Esophagus squamous epithelium (tissue), 4 donors: ENCODE measurements at regions not wholly inside any gene's neighbourhood (a gene's known extent, or its start where the extent isn't known, plus 50 kb on each side); places are given as distances from the start of the nearest gene placed in this dataset.

Source experiments
- POLR2A ChIP-seq, 4 donors: fragments of 450-650 bp; IDR thresholded peaks; one replicate each; pipeline ENCODE4 v1.6.1; 2017; ENCODE audit warnings: antibody characterized with exemption in 4 of 4, mild to moderate bottlenecking in 4 of 4, moderate library complexity in 3 of 4
- TF ChIP-seq, protein P1 (sequence below), 6 experiments: fragments of 450-650 bp in 4 of 6; fragments of 200-600 bp in 2 of 6; sonication (generic) in 2 of 6; IDR thresholded peaks; one replicate each; pipeline ENCODE4 v1.5.1; 2016 to 2019; ENCODE audit warnings: antibody characterized with exemption in 6 of 6, mild to moderate bottlenecking in 4 of 6, moderate library complexity in 4 of 6

DNA sequence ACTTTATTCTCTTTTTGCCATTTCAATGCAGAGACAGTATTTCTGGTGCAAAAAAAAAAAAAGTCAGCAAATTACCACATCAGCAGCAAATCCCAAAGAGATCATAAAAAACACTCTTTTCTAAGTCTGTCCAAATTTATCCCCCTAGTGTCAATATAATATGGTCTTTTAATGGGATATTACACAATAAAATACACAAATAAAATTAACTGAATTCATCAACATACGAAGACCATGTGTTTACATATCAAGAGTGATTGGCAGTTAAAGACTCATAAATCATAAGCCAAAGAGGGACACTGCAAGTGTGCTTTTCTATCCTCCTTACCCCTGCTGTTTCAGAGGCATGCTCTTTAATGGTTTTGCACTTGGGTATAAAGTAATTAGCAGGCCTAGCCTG, 340.2 kb upstream of the DKK2 start:
- TF ChIP-seq, protein P1, sequence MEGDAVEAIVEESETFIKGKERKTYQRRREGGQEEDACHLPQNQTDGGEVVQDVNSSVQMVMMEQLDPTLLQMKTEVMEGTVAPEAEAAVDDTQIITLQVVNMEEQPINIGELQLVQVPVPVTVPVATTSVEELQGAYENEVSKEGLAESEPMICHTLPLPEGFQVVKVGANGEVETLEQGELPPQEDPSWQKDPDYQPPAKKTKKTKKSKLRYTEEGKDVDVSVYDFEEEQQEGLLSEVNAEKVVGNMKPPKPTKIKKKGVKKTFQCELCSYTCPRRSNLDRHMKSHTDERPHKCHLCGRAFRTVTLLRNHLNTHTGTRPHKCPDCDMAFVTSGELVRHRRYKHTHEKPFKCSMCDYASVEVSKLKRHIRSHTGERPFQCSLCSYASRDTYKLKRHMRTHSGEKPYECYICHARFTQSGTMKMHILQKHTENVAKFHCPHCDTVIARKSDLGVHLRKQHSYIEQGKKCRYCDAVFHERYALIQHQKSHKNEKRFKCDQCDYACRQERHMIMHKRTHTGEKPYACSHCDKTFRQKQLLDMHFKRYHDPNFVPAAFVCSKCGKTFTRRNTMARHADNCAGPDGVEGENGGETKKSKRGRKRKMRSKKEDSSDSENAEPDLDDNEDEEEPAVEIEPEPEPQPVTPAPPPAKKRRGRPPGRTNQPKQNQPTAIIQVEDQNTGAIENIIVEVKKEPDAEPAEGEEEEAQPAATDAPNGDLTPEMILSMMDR (IDR thresholded peaks at IDR 0.05) = no peak
- no peak for TF ChIP-seq POLR2A (IDR thresholded peaks at IDR 0.05)
